ENCODE measurements at regions not wholly inside any gene's neighbourhood (a gene's known extent, or its start where the extent isn't known, plus 50 kb on each side); places are given as distances from the start of the nearest gene placed in this dataset.
"Not testable (repeated sequence)": the region's sequence is repeated elsewhere in the genome, so short reads cannot be mapped to it uniquely, and the experiment has no call there.

DNA sequence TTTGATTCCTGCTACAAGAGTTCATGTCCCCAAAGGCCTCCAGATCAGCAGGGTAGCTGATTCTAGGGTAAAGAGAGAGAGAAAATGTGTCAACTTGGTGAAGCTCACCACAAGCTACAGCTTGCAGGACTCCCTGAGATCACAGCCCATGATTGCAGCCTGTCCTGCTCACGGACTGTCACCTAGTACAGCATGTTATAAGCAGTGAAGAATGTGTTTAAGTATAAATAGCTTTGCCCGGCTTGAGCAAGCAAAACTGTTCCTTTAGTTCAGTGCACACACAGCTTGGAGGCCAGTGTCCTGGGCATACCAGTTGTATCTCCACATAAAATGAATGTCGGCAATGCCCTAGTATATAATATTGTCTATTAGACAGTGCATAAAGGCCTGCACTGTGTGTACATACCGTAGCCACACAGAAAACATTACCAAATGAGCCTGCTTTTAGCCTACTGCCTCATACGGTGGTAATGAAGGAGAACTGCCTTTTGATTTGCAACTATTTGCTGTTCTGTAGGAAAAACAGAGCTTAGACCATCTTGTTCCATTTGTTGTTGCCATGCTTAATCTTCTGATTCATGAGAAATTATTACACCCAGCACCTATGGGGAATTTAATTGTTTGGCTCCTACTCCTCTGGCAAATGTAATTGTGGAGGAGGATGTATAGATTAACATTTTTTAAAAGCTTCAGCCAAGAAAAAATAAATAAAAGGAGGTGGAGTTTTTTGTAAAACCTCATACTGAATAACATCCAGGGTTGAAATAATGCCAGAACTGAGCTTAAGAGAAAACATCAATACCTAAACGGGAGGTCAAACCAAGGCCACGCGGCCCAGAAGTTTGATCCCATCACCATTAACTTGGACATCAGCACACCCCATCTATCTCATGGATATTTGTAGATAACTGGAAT lies 108.1 kb upstream of the G2E3 start:
- FAIRE-seq, result no peak

DNA sequence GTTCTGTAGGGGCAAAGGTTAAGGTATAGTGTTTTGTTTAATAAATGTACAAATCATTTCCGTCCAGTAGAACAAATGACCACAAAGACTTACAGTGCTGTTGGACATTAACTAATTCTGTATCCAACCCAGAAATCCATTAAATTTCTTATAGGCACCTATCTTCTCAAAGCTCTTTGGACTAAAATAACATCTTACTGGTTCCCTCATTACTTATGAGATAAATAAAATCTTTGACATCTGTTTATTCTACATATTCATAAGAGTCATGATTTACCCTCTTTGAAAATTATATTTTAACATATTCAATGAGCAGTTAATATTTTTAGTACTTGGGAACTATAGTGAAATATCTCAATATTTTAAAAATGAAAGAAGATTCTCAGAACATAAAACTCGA lies 102.7 kb upstream of the G2E3 start:
- FAIRE-seq, result no peak

DNA sequence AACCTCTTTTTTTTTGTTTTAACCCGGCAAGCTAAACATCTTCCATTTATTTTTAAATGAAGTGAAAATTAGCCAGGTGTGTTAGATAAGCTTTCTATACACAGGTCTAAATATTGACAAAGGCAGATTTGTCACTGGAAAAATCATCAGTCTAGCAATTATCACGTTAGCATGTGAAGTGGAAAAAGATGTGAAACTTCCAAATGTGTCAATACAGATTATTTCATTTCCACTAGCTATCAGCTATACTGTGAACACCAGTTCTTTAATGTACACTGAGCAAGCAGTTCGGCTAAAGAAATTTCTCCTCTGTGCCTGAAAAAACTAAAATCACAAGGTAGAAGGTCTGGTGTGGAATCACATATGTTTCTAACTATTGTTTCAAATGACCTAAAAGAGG lies 96.6 kb upstream of the G2E3 start:
- FAIRE-seq, result no peak

DNA sequence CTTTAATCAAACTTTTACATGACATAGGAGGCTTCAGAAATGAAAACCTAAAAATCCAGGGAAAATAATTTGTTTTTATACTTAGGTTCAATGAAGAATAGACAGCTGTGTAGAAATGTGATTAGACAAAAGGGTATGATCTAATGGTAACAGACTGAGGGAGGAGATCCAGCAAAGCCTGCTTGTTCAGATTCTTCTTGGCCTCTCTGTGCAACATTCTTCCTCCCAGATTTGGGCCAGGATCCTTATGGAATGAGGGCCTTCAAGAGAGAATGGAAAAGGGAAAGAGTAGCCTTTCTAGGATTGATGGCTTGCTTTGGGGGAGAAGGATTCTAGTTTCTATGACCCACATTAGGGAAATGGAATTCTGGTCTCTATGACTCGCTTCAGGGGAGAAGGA lies 94.5 kb upstream of the G2E3 start:
- FAIRE-seq, result no peak

DNA sequence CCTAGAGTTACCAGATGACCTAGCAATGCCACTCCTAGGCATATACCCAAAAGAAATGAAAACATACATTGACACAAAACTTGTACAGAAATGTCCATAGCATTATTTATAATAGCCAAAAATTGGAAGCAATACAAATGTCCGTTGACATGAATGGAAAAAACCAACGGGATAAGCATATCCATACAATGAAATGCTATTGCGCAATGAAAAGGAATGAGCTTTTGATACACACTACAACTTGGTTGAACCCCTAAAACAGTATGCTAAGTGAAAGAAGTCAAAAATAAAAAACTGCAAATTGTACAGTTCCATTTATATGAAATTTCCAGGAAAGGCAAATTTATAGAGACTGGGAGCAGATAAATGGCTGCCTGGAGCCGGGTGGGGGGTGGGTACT lies 90.6 kb upstream of the G2E3 start:
- FAIRE-seq, result no peak

DNA sequence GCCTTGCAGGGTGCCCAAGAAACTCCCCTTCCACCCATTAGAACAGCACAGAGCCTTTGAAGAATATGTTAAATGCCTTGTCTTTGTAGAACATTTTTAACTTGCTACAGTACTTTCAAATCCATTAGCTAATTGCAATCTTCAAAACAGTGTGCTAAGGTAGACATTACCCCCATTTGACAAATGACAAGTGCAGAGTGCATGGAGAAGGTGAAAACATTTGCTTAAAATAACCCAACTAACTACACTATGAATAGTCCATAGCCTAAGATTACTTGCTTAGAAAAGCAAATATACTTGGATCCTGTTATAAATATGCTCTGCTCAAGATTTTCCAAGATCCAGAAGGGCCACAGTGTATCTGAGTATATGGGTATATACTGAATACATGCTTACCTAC lies 87.0 kb upstream of the G2E3 start:
- FAIRE-seq, result no peak

DNA sequence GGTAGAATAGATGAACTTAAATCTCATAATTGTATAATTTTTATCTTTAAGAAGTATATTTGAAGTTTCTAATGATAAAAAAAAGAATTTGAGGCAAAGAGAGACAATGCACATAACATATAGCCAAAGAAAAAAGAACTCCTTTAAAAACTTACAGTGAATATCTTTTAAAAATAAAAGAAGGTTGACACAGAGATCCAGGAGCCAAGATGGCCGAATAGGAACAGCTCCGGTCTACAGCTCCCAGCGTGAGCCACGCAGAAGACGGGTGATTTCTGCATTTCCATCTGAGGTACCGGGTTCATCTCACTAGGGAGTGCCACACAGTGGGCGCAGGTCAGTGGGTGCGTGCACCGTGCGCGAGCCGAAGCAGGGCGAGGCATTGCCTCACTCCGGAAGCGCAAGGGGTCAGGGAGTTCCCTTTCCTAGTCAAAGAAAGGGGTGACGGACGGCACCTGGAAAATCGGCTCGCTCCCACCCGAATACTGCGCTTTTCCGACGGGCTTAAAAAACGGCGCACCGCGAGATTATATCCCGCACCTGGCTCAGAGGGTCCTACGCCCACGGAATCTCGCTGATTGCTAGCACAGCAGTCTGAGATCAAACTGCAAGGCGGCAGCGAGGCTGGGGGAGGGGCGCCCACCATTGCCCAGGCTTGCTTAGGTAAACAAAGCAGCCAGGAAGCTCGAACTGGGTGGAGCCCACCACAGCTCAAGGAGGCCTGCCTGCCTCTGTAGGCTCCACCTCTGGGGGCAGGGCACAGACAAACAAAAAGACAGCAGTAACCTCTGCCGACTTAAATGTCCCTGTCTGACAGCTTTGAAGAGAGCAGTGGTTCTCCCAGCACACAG lies 84.9 kb upstream of the G2E3 start:
- not testable (repeated sequence) for FAIRE-seq

DNA sequence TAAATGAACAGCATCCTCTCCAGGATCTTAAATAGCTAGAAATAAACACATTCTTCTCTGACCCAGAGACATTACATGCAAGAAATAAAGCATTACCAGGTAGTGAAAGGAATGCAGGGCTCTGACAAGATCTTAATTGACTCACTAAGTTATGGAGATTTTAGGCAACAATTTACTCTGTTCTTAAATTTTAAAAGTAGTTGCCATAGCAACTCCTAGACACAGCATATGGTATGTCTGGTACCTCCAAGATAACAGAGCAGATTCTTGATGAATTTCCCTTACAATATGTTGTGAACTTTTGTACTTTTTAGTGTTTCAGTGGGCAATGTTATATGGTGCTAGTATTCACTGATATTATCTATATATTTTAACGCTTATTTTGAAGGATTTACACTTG lies 76.7 kb upstream of the G2E3 start:
- no peak for FAIRE-seq

DNA sequence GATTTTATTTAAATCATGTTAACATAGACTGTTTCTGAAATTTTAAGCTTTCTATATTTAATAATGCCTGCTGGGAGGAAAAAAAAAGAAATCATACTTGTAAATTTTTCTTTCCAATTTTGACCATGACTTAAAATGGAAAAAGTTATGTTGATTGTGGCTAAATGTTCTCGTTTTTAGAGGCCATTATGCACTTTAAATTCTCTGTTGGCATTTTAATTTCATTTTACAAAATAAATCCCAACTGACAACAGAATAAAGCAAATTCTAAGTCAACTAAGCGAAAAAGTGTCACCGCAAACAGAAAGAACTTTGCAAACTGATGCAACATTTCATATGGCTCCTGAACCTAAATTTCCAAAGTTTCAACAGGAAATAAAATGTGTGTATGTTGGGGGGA lies 74.8 kb upstream of the G2E3 start:
- no peak for FAIRE-seq

DNA sequence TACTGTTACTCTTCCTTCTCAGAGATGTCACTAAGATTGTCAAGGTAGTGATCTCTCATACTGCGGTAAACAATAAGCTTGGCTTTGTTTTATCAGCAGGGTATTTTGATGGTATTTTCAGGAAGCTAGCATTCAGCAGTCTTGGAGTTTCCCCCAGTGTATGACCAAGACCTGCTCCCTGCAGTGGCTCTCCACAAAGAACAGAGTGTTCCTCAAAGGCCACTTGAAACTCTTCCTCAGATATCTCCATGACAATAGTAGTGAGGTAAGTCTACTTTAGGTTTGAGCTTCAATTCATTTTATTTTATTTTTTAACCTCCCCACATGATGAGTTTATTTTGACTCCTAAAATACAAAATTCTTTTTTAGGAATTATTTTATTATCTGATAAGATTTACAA lies 74.0 kb upstream of the G2E3 start:
- FAIRE-seq, result no peak

DNA sequence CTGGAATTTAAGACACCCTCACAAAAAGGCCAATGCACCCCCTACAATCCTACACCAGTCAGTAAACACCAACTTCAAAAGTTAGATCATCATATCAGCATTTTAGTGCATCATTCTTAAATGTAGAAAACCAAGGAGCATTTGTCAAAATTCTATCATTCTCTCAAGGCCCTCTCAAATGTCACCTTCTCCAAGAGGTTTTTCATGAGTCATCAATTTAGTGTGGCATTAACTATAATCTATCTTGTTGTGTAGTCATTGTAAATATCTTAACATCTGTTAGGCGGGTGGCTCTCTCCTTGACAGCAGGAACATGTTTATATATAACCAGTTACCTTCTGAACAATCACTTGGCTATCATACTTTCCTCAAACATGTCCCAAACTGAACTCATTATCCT lies 62.1 kb upstream of the G2E3 start:
- FAIRE-seq, result no peak

DNA sequence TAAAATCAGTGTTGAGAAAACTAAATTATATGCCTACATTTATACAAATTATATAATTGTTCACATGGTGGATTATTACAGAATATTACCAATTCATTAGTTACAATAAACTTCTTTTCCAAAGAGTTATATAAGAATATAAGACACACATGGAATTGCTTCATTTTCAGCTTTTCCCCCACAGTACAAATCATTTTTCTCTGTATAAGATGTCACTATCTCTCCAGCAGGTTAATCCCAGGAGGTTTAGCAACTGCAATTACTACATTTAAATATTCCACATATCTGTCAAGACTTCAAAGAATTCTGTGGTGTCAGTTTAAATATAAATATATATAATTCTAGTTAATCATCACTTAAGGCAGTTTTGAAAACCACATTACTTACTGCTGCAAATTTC lies 59.6 kb upstream of the G2E3 start:
- peak; percentile 86 for FAIRE-seq

DNA sequence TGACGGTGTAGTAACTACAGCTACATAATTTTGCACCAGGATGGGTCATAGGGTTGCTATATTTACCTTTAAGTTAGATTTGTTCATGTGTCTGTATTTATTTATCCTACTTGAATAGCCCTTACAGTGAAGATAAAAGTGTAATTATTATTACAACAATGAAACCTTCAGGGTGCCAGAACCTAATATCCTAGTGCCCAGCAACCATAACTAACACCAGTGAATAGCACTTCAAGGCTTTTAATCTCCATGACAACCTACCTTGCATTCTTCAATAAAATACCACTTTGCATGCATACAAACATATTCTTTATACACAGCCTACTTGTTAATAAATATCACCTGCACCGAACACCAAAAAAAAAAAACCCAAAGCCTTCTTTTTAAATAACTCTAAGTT lies 58.7 kb upstream of the G2E3 start:
- FAIRE-seq, result peak; percentile 99

DNA sequence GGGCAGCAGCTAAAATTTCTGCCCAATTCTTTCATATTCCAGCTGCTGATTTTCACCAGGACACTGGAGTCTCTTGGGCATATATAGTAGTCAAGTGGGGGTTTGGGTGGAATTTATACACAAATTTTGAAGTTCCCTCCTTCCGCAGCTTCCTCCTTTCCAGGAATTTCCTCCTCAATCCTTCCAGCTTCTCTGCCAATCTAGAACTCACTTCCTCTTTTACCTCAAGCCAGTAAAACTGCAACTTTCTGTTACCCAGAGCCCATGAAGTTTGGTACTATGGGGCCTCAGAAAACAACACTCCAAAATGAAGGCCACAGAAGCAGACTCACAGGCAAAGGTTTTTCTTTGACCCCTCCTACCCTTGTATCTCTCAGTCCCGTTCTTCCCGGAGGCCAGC lies 51.7 kb upstream of the G2E3 start:
- FAIRE-seq, result no peak

Measured in islet of Langerhans (tissue), 1 donor.